ENCODE measurements at regions not wholly inside any gene's neighbourhood (a gene's known extent, or its start where the extent isn't known, plus 50 kb on each side); places are given as distances from the start of the nearest gene placed in this dataset.

DNA sequence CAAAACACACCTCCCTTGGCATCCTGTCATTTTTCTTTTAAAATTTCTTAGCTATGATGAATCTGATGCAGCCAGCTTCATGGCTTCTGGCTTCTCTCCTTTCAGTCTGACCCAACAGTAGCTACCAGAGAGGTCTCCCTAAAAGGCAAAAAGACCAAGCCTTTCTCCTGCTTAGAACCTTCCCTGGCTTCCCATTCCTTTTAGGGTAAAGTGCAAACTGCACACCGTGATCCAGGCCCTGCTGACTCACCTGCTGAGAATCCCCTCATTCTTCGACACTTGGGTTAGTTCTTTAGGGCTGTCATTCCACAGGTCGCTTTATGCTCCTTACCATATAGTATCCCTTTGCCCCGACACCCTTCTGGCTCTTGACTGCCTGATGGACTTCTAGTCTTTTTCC lies 362.4 kb downstream of the MIAT start:
- Histone ChIP-seq H3K27ac (ENCODE audit: low read depth, low read length) (no peak overlapping the region), H3K36me3 (ENCODE audit: insufficient read depth, low read length) (no peaks in the 10 kb centered on the region), H3K9me3 (ENCODE audit: control insufficient read depth in 1 of 2, low read length in 2 of 2) (no peaks in the 10 kb centered on the region), H3K4me1 (ENCODE audit: insufficient read depth, low read length) (no peaks in the 10 kb centered on the region), H3K27me3 (ENCODE audit: insufficient read depth, low read length) (no peaks in the 10 kb centered on the region), H3K4me3 (ENCODE audit: low read length in 2 of 2) (no peak overlapping the region)
- intact Hi-C loops (cut with micrococcal nuclease): no loop called here
- Mint-ChIP-seq H3K36me3 (no peaks in the 10 kb centered on the region), H3K9me3 (peaks cover 0 to 6% (median under 1%) of the 10 kb centered on the region in 8 donors), H3K4me3 (no peak overlapping the region), H3K27me3 (peaks cover 13 to 14% of the 10 kb centered on the region in 2 donors), H3K4me1 (no peaks in the 10 kb centered on the region), H3K27ac (no peak overlapping the region)
- ChIA-PET CTCF (ENCODE audit: partially characterized antibody) (no interaction called here), POLR2A (ENCODE audit: partially characterized antibody) (no interaction called here)
- DNase-seq: no peak

DNA sequence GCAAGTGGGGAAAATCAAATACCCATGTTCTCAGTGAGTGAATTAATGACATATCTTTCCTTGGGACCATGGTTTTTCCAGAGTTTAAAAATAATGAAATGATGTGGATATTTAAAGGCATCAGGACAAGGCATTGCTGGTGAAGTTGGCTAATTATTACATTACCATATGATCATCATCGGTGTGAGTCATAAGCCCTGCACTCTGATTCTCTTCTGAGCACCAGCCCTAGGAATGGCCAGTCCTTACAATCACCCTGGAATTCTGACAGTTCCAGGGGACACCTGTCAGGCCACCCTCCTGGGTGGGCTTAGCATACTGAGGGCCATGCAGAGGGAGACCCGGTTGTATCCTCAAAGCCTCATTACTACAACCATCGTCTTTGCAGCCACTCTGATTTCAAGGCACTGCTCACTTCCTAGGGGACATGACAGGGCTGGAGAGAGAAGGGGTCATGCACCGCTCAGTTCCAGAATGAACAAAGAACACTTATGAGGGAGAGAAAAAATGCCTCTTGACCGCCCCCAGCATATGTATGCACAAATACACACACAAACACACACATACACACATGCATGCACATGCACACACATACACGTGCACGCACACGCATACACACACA lies 365.0 kb downstream of the MIAT start:
- no peaks in the 10 kb centered on the region for H3K36me3 Mint-ChIP-seq
- no peak overlapping the region for H3K27ac Mint-ChIP-seq
- no peak overlapping the region for H3K4me3 Mint-ChIP-seq
- H3K27me3 Mint-ChIP-seq: peaks cover 16 to 17% of the 10 kb centered on the region in 2 donors
- peaks cover 0 to 6% (median under 1%) of the 10 kb centered on the region in 8 donors for H3K9me3 Mint-ChIP-seq
- Histone ChIP-seq H3K27ac (ENCODE audit: low read depth, low read length) (no peak overlapping the region), H3K36me3 (ENCODE audit: insufficient read depth, low read length) (no peaks in the 10 kb centered on the region), H3K4me3 (ENCODE audit: low read length in 2 of 2) (no peak overlapping the region), H3K27me3 (ENCODE audit: insufficient read depth, low read length) (no peaks in the 10 kb centered on the region), H3K9me3 (ENCODE audit: control insufficient read depth in 1 of 2, low read length in 2 of 2) (no peaks in the 10 kb centered on the region), H3K4me1 (ENCODE audit: insufficient read depth, low read length) (no peaks in the 10 kb centered on the region)
- ChIA-PET CTCF (ENCODE audit: partially characterized antibody) (no interaction called here), POLR2A (ENCODE audit: partially characterized antibody) (no interaction called here)
- DNase-seq: no peak
- no peaks in the 10 kb centered on the region for H3K4me1 Mint-ChIP-seq
- intact Hi-C loops (cut with micrococcal nuclease): no loop called here

DNA sequence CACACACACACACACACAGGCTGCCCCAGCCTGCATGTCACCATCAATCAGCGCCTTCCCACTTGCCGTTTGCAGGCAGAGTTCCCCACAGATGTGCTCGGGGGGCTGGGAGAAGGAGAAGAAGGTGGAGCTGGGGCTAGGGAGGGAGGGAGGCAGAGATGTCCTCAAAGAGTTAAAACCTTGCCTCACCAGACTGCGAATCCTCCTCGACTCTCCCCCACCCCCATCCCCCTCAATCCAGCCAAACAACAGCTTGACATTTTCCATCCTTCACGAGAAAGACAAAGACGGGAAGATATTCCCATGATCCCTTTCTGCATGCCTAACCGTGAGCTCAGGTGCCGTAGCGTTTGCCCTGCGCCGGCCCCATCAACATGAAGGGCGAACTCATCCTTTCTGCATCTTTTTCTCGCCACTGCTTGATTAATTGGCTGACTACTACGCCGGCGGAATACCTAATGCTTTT lies 365.5 kb downstream of the MIAT start:
- intact Hi-C loops (cut with micrococcal nuclease): no loop called here
- peaks cover 0 to 6% (median under 1%) of the 10 kb centered on the region in 8 donors for H3K9me3 Mint-ChIP-seq
- H3K27me3 ChIP-seq (ENCODE audit: insufficient read depth, low read length): no peaks in the 10 kb centered on the region
- H3K4me3 Mint-ChIP-seq: no peak overlapping the region
- DNase-seq: no peak
- H3K36me3 ChIP-seq (ENCODE audit: insufficient read depth, low read length): no peaks in the 10 kb centered on the region
- CTCF ChIA-PET (ENCODE audit: partially characterized antibody): no interaction called here
- H3K36me3 Mint-ChIP-seq: no peaks in the 10 kb centered on the region
- H3K27me3 Mint-ChIP-seq: peaks cover 14 to 17% of the 10 kb centered on the region in 2 donors
- POLR2A ChIA-PET (ENCODE audit: partially characterized antibody): no interaction called here
- no peaks in the 10 kb centered on the region for H3K9me3 ChIP-seq (ENCODE audit: control insufficient read depth in 1 of 2, low read length in 2 of 2)
- no peak overlapping the region for H3K4me3 ChIP-seq (ENCODE audit: low read length in 2 of 2)
- H3K4me1 Mint-ChIP-seq: no peaks in the 10 kb centered on the region
- H3K27ac Mint-ChIP-seq: no peak overlapping the region
- no peak overlapping the region for H3K27ac ChIP-seq (ENCODE audit: low read depth, low read length)
- no peaks in the 10 kb centered on the region for H3K4me1 ChIP-seq (ENCODE audit: insufficient read depth, low read length)

DNA sequence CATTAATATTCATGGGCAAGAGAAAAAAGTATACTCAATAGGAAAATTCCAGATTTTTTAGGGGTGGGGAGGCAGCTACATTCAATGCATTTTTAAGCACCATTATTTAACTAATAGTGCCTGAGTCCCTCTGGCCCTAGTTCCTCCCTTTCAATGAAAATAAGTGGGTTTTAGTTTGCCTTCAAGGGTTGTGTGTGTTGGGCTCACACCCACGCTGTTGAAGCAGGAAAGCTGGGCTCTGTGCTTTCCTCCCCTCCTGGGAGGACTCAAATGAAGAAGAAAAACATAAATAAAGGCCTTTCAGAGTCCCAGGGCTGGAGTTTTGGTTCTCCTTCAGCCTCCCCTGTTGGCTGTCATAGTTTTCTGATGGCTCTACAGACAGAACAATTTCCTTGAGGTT lies 366.2 kb downstream of the MIAT start:
- Mint-ChIP-seq H3K36me3 (no peaks in the 10 kb centered on the region), H3K27me3 (peaks cover 16% of the 10 kb centered on the region in 2 donors), H3K4me1 (no peaks in the 10 kb centered on the region), H3K4me3 (no peak overlapping the region), H3K9me3 (peaks cover 0 to 9% (median under 1%) of the 10 kb centered on the region in 8 donors), H3K27ac (no peak overlapping the region)
- intact Hi-C loops (cut with micrococcal nuclease): no loop called here
- ChIA-PET CTCF (ENCODE audit: partially characterized antibody) (no interaction called here), POLR2A (ENCODE audit: partially characterized antibody) (no interaction called here)
- Histone ChIP-seq H3K4me1 (ENCODE audit: insufficient read depth, low read length) (no peaks in the 10 kb centered on the region), H3K4me3 (ENCODE audit: low read length in 2 of 2) (no peak overlapping the region), H3K9me3 (ENCODE audit: control insufficient read depth in 1 of 2, low read length in 2 of 2) (no peaks in the 10 kb centered on the region), H3K36me3 (ENCODE audit: insufficient read depth, low read length) (no peaks in the 10 kb centered on the region), H3K27me3 (ENCODE audit: insufficient read depth, low read length) (no peaks in the 10 kb centered on the region), H3K27ac (ENCODE audit: low read depth, low read length) (no peak overlapping the region)
- DNase-seq: no peak

DNA sequence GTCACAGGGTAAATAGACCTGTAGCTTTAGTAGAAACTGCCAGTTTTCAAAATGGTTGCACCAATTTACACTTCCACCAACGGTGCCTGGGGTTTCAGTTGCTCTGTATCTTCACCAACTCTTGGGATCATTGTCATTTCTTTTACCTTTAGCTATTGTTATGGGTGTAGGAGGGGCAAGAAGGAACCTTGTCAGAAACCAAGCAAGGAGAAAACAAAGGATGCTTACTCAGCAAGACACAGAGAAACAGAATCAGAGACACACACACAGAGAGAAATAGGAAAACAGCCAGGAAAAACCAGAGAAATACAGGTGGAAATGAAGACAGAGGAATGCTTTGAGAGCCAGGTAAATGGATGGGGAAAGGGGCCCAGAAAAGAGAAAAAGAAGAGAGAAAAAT lies 367.6 kb downstream of the MIAT start:
- Mint-ChIP-seq H3K4me3 (no peak overlapping the region), H3K27ac (no peak overlapping the region), H3K4me1 (no peaks in the 10 kb centered on the region), H3K9me3 (peaks cover 0 to 9% (median 0%) of the 10 kb centered on the region in 8 donors), H3K27me3 (peaks cover 11 to 12% of the 10 kb centered on the region in 2 donors), H3K36me3 (no peaks in the 10 kb centered on the region)
- no peak for DNase-seq
- H3K36me3 ChIP-seq (ENCODE audit: insufficient read depth, low read length): no peaks in the 10 kb centered on the region
- H3K27me3 ChIP-seq (ENCODE audit: insufficient read depth, low read length): no peaks in the 10 kb centered on the region
- CTCF ChIA-PET (ENCODE audit: partially characterized antibody): no interaction called here
- no peaks in the 10 kb centered on the region for H3K4me1 ChIP-seq (ENCODE audit: insufficient read depth, low read length)
- intact Hi-C loops (cut with micrococcal nuclease): no loop called here
- POLR2A ChIA-PET (ENCODE audit: partially characterized antibody): no interaction called here
- H3K9me3 ChIP-seq (ENCODE audit: control insufficient read depth in 1 of 2, low read length in 2 of 2): no peaks in the 10 kb centered on the region
- H3K27ac ChIP-seq (ENCODE audit: low read depth, low read length): no peak overlapping the region
- no peak overlapping the region for H3K4me3 ChIP-seq (ENCODE audit: low read length in 2 of 2)

DNA sequence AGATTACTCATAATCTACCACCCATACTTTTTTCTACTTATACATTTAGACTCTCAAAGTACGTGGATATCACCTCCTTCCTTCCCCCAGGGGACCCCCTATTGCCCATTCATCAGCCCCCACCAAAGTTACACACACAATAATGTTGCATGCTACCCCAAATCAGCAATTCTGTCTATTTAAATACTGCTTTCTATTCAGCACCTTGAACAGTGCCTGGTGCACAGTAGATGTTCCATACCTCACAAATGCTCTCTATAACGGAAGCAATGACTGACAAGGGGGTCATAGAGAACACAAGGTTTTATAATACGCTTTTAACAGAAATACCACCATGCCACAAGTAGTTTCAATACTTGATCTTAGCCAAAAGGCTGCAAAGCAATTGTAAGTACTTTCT lies 370.7 kb downstream of the MIAT start:
- H3K36me3 Mint-ChIP-seq: no peaks in the 10 kb centered on the region
- Histone ChIP-seq H3K36me3 (ENCODE audit: insufficient read depth, low read length) (no peaks in the 10 kb centered on the region), H3K27ac (ENCODE audit: low read depth, low read length) (no peak overlapping the region), H3K27me3 (ENCODE audit: insufficient read depth, low read length) (no peaks in the 10 kb centered on the region), H3K9me3 (ENCODE audit: control insufficient read depth in 1 of 2, low read length in 2 of 2) (no peaks in the 10 kb centered on the region), H3K4me3 (ENCODE audit: low read length in 2 of 2) (no peak overlapping the region), H3K4me1 (ENCODE audit: insufficient read depth, low read length) (no peaks in the 10 kb centered on the region)
- H3K27me3 Mint-ChIP-seq: peaks cover 7 to 13% of the 10 kb centered on the region in 2 donors
- no peak overlapping the region for H3K27ac Mint-ChIP-seq
- ChIA-PET POLR2A (ENCODE audit: partially characterized antibody) (no interaction called here), CTCF (ENCODE audit: partially characterized antibody) (no interaction called here)
- intact Hi-C loops (cut with micrococcal nuclease): no loop called here
- DNase-seq: no peak
- no peaks in the 10 kb centered on the region for H3K4me1 Mint-ChIP-seq
- H3K4me3 Mint-ChIP-seq: no peak overlapping the region
- peaks cover 0 to 13% (median 1%) of the 10 kb centered on the region in 8 donors for H3K9me3 Mint-ChIP-seq

DNA sequence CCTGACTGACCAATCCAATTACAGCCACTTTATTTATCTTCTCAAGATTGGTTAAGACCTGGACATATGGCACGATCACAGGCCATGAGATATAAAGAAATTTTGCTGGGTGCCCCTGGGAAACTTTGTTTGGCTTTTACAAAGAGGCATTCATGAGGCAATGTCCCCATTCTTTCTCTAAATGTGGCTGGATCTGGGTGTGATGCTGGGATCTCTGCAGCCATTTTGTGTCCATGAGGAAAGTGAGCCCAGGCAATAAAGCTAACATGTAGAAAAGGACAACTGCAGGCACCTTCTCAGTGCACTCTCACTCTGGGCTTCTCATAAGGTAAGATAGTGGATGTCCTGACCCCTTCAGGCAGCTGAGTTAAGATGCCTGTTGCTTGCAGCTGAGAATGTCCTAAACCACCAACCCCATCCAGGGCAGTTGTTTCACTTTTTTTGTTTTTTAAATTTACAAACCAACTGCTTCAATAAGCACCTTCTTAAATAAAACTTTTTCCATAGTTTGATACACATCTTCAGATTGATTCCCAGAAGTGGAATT lies 372.3 kb downstream of the MIAT start:
- intact Hi-C loops (cut with micrococcal nuclease): no loop called here
- no peak overlapping the region for H3K4me3 Mint-ChIP-seq
- POLR2A ChIA-PET (ENCODE audit: partially characterized antibody): no interaction called here

More for the DNA sequence above, 372.3 kb downstream of the MIAT start:
- no peaks in the 10 kb centered on the region for H3K36me3 ChIP-seq (ENCODE audit: insufficient read depth, low read length)
- DNase-seq: no peak
- H3K4me1 ChIP-seq (ENCODE audit: insufficient read depth, low read length): no peaks in the 10 kb centered on the region
- no peaks in the 10 kb centered on the region for H3K4me1 Mint-ChIP-seq
- no peaks in the 10 kb centered on the region for H3K9me3 ChIP-seq (ENCODE audit: control insufficient read depth in 1 of 2, low read length in 2 of 2)
- peaks cover 0 to 13% (median 1%) of the 10 kb centered on the region in 8 donors for H3K9me3 Mint-ChIP-seq
- H3K27ac ChIP-seq (ENCODE audit: low read depth, low read length): no peak overlapping the region
- H3K4me3 ChIP-seq (ENCODE audit: low read length in 2 of 2): no peak overlapping the region
- H3K36me3 Mint-ChIP-seq: no peaks in the 10 kb centered on the region
- peaks cover 7 to 17% of the 10 kb centered on the region in 2 donors for H3K27me3 Mint-ChIP-seq
- CTCF ChIA-PET (ENCODE audit: partially characterized antibody): no interaction called here
- no peaks in the 10 kb centered on the region for H3K27me3 ChIP-seq (ENCODE audit: insufficient read depth, low read length)
- H3K27ac Mint-ChIP-seq: no peak overlapping the region

Data from CD4-positive, alpha-beta memory T cell (primary cell).